Hypothalamus (tissue), 51 donors: ENCODE measurements at regions not wholly inside any gene's neighbourhood (a gene's known extent, or its start where the extent isn't known, plus 50 kb on each side); places are given as distances from the start of the nearest gene placed in this dataset.

Source experiments
- DNase-seq, 51 donors: peaks; one replicate each; lab custom pipeline; 2025; lab: John Stamatoyannopoulos, UW

DNA sequence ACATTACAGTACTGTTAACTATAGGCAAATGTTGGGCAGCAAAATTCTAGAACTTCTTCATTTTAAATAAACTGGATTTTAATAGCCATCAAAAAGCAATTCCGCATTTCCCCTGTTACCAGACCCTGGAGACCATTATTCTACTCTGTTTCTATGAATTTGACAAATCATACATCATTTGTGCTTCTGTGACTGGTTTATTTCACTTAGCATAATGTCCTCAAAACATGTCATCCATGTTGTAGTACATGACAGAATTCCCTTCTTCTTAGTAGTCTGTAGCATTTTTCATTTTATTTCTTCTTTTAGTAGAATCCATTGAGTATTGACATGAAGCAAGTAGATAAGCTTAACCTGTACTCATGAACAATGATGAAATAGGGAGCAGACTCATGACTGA is 59.4 kb upstream of the PPP4R3C start:
- DNase-seq = no peak

DNA sequence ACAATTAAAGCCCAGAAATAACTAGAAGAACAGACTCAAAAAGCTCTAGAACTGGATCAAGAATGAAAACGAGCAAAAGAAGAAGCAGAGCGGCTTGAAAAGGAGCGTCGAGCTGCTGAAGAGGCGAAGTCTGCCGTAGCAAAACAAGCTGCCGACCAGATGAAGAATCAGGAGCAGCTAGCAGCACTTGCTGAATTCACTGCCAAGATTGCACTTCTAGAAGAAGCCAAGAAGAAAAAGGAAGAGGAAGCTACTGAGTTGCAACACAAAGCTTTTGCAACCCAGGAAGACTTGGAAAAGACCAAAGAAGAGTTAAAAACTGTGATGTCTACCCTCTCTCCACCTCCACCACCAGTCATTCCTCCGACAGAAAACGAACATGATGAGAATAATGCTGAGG is 56.1 kb upstream of the PPP4R3C start:
- peak in 1 of 51 donors; percentile 0 for DNase-seq
